ENCODE measurements at regions not wholly inside any gene's neighbourhood (a gene's known extent, or its start where the extent isn't known, plus 50 kb on each side); places are given as distances from the start of the nearest gene placed in this dataset.

GRCh38 chrX:124641737-124642491 is 295.6 kb downstream of the SH2D1A start:
- Histone ChIP-seq H3K4me2 (no peak overlapping the region), H3K4me3 (no peak overlapping the region), H3K4me1 (no peaks in the 10 kb centered on the region), H3K9me3 (no peaks in the 10 kb centered on the region), H3K27ac (no peak overlapping the region)
- FAIRE-seq: no peak
- POLR2A ChIA-PET: no interaction called here
- ATAC-seq: no peak
- WGBS (ENCODE audit: missing lambda C conversion rate): 32% methylated on average over 5 of the region's 5 CpGs
- no peak for DNase-seq (ENCODE audit: low read depth in 1 of 2, low spot score in 1 of 2)
- TF ChIP-seq, protein P1, sequence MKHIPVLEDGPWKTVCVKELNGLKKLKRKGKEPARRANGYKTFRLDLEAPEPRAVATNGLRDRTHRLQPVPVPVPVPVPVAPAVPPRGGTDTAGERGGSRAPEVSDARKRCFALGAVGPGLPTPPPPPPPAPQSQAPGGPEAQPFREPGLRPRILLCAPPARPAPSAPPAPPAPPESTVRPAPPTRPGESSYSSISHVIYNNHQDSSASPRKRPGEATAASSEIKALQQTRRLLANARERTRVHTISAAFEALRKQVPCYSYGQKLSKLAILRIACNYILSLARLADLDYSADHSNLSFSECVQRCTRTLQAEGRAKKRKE (CRISPR knock-in tag; IDR thresholded peaks at IDR 0.05; ENCODE audit: low read depth): no peak
- TF ChIP-seq RFX5 (IDR thresholded peaks at IDR 0.05) (no peak), JUNB (IDR thresholded peaks at IDR 0.05) (no peak), KDM5A (IDR thresholded peaks at IDR 0.05) (no peak), RCOR1 (IDR thresholded peaks at IDR 0.05; ENCODE audit: low read depth, low read length) (no peak), HOXB13 (CRISPR knock-in tag; IDR thresholded peaks at IDR 0.05; ENCODE audit: low read depth) (no peak), NPAS2 (CRISPR knock-in tag; IDR thresholded peaks at IDR 0.05; ENCODE audit: borderline replicate concordance) (no peak), HMGXB4 (CRISPR knock-in tag; IDR thresholded peaks at IDR 0.05; ENCODE audit: borderline replicate concordance) (no peak), EP300 (IDR thresholded peaks at IDR 0.05) (no peak), MAZ (IDR thresholded peaks at IDR 0.05; ENCODE audit: borderline replicate concordance, low read depth, low read length) (no peak), TFCP2L1 (CRISPR knock-in tag; IDR thresholded peaks at IDR 0.05) (no peak), RAD21 (conservative IDR thresholded peaks at IDR 0.05 in 1 of 2, IDR thresholded peaks at IDR 0.05 in 1 of 2) (no peak), PBX3 (IDR thresholded peaks at IDR 0.05) (no peak)
- CTCF ChIA-PET: no interaction called here

DNA sequence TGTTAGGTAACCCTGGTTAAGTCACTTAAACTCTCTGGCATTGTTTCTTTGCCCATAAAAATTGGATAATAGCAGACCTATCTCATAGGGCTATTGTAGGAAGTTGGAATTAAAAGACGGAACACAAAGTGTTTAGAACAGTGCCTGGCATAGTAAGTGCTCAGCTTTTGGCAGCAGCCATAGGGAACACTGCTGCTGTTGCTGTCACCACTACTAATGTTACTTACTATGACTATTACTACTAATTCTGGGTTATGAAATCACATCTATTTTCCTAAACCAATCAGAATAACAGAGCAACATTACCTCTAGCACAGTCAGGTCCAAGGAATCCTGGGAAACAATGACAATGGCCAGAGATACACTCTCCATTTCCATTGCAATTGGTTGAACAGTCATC is 300.0 kb downstream of the SH2D1A start:
- Histone ChIP-seq H3K4me2 (no peak overlapping the region), H3K27ac (no peak overlapping the region), H3K9me3 (no peaks in the 10 kb centered on the region), H3K4me3 (no peak overlapping the region), H3K4me1 (no peaks in the 10 kb centered on the region)
- ATAC-seq (no peak), DNase-seq (ENCODE audit: low read depth in 1 of 2, low spot score in 1 of 2) (no peak), FAIRE-seq (peak; percentile 63)
- 13% methylated on average over 1 of the region's 1 CpG for WGBS (ENCODE audit: missing lambda C conversion rate)
- no peak for TF ChIP-seq FOXS1 (CRISPR knock-in tag; IDR thresholded peaks at IDR 0.05)
- TF ChIP-seq, protein P2, sequence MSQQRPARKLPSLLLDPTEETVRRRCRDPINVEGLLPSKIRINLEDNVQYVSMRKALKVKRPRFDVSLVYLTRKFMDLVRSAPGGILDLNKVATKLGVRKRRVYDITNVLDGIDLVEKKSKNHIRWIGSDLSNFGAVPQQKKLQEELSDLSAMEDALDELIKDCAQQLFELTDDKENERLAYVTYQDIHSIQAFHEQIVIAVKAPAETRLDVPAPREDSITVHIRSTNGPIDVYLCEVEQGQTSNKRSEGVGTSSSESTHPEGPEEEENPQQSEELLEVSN (IDR thresholded peaks at IDR 0.05; ENCODE audit: borderline replicate concordance, low read depth): no peak
- TF ChIP-seq, protein P3, sequence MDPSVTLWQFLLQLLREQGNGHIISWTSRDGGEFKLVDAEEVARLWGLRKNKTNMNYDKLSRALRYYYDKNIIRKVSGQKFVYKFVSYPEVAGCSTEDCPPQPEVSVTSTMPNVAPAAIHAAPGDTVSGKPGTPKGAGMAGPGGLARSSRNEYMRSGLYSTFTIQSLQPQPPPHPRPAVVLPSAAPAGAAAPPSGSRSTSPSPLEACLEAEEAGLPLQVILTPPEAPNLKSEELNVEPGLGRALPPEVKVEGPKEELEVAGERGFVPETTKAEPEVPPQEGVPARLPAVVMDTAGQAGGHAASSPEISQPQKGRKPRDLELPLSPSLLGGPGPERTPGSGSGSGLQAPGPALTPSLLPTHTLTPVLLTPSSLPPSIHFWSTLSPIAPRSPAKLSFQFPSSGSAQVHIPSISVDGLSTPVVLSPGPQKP (IDR thresholded peaks at IDR 0.05; ENCODE audit: low read depth, low read length): no peak
- no peak for TF ChIP-seq CBX2 (IDR thresholded peaks at IDR 0.05; ENCODE audit: borderline replicate concordance, low read depth)
- TF ChIP-seq MYC (IDR thresholded peaks at IDR 0.05; ENCODE audit: borderline replicate concordance, low read length): no peak
- TF ChIP-seq FOSB (CRISPR knock-in tag; IDR thresholded peaks at IDR 0.05): no peak
- TF ChIP-seq RNF2 (IDR thresholded peaks at IDR 0.05; ENCODE audit: borderline replicate concordance, low read depth): no peak
- no peak for TF ChIP-seq RCOR1 (IDR thresholded peaks at IDR 0.05; ENCODE audit: low read depth, low read length)
- TF ChIP-seq, protein P4, sequence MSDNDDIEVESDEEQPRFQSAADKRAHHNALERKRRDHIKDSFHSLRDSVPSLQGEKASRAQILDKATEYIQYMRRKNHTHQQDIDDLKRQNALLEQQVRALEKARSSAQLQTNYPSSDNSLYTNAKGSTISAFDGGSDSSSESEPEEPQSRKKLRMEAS (IDR thresholded peaks at IDR 0.05): no peak
- TF ChIP-seq FOSL2 (IDR thresholded peaks at IDR 0.05): no peak
- TF ChIP-seq FOSL2 (CRISPR knock-in tag; IDR thresholded peaks at IDR 0.05): no peak
- no peak for TF ChIP-seq HOXA7 (CRISPR knock-in tag; IDR thresholded peaks at IDR 0.05)
- no peak for TF ChIP-seq CEBPB (IDR thresholded peaks at IDR 0.05)
- TF ChIP-seq JUNB (IDR thresholded peaks at IDR 0.05): no peak
- no peak for TF ChIP-seq NFE2L2 (conservative IDR thresholded peaks at IDR 0.05; ENCODE audit: low read length)
- TF ChIP-seq, protein P5, sequence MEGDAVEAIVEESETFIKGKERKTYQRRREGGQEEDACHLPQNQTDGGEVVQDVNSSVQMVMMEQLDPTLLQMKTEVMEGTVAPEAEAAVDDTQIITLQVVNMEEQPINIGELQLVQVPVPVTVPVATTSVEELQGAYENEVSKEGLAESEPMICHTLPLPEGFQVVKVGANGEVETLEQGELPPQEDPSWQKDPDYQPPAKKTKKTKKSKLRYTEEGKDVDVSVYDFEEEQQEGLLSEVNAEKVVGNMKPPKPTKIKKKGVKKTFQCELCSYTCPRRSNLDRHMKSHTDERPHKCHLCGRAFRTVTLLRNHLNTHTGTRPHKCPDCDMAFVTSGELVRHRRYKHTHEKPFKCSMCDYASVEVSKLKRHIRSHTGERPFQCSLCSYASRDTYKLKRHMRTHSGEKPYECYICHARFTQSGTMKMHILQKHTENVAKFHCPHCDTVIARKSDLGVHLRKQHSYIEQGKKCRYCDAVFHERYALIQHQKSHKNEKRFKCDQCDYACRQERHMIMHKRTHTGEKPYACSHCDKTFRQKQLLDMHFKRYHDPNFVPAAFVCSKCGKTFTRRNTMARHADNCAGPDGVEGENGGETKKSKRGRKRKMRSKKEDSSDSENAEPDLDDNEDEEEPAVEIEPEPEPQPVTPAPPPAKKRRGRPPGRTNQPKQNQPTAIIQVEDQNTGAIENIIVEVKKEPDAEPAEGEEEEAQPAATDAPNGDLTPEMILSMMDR (IDR thresholded peaks at IDR 0.05): no peak
- TF ChIP-seq HDAC2 (IDR thresholded peaks at IDR 0.05): no peak
- TF ChIP-seq ZSCAN20 (CRISPR knock-in tag; IDR thresholded peaks at IDR 0.05): no peak
- no peak for TF ChIP-seq EHMT2 (IDR thresholded peaks at IDR 0.05; ENCODE audit: low read depth)
- POLR2A ChIA-PET: no interaction called here
- CTCF ChIA-PET: no interaction called here

Data from A549 (cell line).